ENCODE measurements at regions not wholly inside any gene's neighbourhood (a gene's known extent, or its start where the extent isn't known, plus 50 kb on each side); places are given as distances from the start of the nearest gene placed in this dataset.
"Not testable (repeated sequence)": the region's sequence is repeated elsewhere in the genome, so short reads cannot be mapped to it uniquely, and the experiment has no call there.

DNA sequence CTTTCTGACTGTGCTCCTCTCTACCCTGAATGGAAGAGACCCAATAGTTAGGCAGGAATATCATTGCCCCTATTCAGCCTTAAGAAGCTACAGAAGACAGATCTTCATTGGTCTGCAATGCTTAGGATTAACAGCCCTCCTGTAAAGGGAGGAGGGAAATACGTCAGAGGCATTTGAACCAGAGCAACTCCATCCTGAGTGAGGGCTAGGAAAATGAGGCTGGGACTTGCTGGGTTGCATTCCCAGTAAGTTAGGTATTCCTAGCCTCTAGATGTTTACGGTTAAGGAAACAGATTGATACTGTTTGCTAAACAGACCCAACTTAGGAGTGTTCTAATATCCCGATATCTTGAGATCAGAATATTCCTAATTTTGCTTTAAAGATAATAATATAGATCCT lies 63.5 kb downstream of the PCDH18 start:
- DNase-seq = no peak

DNA sequence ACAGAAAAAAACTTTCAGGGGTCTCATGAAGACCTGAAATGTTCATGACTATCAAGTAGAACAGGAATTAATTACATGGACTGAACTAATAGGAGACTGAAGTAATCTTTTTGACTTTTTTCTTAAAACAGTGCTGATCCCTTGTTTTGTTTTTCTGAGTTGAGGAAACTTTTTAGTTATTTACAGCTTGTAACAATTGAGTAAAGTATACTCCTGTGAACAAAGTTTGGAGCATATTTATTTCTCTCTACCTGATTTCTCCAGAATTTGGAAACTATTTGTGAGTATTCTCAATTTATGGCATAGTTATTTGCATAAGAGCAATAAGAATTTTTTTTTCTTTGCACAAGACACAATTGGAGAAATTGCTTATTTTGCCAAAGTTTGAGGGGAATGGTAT lies 64.8 kb downstream of the PCDH18 start:
- DNase-seq = no peak

DNA sequence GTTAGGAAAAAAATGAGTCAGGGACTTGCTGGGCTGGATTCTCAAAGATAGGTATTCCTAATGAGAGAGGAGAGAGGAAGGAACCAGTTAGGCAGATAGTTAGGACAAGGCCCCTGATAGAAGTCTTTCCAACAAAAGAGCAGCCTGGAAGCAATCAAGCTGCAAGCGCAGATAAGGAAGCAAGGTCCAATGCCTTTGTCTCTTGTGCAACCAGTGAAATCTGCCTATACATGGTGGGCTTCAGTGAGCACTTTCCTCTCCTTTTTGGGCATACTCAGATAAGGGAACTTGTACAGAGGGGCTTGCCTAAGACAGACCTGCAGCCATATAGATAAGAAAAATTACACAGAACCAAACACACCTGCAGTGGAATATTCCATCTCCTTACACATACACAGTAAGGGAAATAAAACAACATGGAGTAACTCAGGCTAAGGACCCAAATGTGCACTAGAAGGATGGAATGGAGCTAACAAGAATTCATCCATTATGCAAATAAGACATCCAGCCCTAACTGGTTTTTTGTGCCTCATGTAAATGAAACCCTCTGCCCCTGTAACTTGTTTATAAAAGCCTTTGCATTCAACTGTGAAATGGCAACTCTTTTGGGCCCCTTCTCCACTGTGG lies 68.8 kb downstream of the PCDH18 start:
- DNase-seq = no peak

DNA sequence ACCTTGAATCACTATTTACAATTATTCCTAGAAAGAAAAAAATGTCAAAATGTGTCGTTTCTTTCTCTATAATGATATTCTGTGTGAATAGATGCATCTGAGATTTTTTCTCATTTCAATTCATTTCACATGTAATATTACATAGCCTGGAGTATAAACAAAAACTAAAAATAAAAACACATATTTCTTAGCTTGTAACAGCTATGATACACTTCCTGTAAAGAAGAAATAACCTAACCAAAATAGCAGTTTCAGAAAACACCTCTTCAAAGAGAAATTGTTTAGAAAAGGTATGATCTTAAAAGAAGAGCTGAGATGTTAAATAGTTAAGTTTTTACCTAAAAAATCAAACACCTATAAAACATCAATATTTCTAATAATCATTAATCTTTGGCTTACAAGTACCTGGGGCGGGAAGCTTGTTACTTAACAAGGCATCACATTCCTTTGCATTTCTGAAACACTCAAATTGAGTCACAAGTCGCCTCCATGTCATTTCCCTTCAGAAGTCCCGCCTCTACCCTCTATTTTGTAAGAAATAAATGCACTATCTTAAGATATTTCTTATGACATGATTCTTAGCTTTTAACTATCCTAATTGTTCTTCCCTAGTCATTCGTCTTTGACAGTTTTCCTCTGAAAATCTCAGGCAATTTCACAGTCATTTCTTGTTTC lies 76.5 kb downstream of the PCDH18 start:
- DNase-seq = no peak

DNA sequence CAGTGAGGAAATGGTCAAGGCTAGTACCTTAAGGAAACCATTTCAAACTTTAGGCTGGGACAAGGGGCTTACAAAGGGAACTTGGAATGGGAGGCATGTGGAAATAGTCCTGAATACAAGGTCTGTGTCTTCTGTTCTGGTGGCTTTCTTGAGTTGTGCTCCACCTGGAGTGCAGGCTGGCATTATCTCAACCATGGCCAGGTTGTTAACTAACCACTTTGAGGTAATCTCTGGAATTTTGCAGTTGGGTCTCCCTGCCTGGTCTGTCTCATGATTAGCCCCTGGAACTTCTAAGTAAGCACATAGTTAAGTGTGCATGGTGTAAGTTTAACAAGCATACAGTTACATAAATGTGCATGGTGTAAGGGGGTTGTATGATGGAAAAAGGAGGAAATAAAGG lies 77.5 kb downstream of the PCDH18 start:
- no peak for DNase-seq

DNA sequence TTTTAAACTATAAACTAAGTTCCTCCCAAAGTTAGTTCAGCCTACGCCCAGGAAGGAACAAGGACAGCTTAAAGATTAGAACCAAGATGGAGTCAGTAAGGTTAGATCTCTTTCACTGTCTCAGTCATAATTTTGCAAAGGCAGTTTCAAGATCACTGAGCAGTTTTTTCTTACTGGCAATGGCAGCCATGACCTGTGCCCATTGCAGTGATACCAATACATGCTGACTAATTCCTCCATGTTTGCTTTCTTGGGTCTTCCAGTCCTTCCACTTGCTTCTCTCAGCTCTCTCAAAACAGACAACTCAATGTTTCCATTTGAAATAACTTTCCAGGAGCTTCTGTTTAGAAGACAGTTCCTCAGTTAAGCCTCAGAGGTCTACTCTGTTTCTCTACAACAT lies 79.5 kb downstream of the PCDH18 start:
- no peak for DNase-seq

DNA sequence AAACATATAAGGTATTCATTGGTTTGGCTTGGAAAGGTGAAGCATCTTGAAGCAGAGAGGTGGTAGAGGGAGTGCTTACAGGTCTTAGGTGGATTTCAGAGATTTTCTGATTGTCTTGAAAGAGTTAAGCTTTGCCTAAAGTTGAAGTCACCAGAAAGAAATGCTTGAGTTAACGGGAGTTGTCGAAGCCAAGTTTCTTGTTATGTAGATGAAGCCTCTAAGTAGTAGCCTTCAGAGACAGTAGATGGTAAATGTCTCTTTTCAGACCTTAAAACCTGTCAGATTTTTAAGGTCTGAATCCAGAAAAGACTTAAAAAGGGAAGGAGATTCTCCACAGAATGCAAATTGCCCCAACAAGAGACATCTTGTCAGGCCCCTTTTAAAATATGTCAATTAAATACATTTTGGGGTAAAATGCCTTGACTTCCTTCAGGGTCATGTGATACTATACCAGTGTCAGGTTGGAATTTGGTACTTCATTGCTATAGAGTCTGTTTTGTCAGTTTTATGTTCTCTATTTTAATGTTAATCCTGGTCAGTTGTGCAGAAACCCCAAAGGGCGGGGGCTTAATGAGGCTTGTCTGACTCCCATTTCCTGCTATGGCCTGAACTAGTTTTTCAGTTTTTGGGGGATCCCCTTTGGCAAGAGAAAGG lies 81.0 kb downstream of the PCDH18 start:
- no peak for DNase-seq

DNA sequence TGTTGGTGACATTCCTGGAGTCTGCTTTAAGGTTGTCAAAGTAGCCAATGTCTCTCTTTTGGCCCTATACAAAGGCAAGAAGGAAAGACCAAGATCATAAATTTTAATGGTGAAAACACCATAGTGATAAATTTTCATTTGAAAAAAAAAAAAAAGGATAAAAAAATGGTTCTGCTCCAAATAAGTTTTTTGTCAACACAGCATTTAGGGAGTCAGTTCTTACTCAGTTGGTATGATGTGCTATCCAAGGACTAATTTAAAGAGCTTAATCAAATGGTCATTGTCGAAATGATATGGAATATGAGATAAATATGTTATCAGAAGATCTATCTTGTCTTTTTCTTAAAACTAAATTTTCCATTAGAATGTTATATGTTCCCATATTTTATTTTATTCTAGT lies 83.9 kb downstream of the PCDH18 start:
- DNase-seq = no peak

DNA sequence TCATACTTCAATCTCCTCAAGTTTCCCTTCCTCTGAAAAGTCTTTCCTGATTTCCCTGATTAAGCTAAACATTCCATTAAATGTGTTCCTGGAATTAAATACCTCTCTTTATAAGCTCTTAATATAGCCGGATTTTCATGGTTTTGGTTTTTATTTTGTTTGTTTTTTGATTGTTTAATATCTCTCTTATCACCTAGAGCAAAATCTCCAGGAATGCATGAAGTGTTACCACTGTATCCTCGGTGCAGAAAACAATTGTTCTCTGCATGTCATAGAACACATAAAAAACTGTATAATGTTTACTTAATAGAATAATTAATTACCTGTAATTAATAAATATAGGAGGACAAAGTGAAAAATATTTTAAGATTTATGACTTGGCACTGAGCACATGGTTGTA lies 86.2 kb downstream of the PCDH18 start:
- DNase-seq = no peak

DNA sequence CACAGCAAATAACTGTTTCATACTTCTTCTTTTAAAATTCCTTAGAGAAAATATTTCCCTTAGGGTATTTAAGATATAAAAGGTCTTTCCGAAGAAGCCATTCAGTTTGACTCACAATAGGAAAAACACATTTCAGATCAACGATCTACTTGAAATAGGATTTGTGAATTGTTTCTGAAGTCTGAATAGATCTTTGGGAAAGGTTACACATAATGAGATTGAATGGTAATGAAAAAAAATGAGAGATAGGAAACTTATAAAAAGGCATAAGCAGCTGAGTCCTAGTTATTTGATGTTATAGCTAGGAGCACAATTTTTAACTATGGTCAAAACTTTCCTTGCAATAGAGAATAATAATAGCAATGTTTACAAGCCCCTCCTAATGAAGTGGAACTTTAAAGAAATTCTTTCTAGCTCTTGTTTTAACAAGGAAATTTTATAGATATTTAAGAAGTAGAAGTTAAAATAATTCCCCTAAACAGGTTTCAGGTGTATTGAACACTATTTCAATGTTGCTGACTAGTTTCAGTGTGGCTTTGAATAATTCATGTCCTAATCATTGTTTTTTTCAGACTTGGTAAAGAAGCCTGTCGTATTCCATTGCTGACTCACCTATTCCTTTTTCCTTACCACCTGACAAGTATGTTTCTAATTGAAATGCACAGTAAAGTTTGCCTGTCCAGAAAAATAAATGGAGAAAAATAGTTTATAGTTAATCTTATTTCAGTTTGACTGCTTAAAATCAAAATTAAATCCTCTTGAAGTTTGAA lies 89.1 kb downstream of the PCDH18 start:
- no peak for DNase-seq

DNA sequence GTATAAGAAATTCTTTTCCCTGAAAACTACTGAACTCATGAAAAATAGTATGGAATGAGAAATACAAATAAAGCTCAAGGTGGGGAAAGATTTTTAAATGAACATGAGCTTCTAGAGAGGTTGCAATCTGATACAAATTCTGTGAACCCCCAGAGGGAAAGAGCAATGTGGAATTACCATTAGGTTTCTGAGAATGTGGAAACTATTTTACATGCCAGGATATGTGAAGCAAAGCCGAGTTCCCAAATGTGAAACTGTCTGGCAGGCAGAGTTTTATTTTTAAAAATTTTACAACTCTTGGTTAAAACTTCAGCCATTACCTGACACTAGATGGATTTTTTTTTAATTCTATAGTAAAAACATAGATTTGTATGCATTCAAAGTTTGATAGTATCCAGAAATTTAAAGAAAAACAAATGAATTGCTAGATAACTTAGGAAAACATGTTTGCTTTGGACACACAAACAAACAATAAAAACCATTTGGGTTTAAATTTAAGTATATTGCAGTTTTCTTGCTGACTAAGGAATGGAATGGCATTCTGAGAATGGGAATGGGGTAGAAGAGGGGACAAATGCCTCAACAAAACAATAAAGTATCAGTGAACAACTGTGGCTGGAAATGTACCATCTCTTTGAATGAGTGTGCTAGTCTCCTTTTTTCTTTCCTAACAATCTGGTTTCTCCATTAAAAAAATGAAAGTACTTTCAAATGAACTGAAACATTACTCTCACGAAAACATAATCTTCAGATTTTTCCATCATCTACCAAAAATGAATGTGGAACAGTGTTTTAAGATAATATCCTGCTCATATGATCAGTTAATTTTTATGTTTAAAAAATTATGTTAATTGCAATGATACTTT lies 99.6 kb downstream of the PCDH18 start:
- no peak for DNase-seq

DNA sequence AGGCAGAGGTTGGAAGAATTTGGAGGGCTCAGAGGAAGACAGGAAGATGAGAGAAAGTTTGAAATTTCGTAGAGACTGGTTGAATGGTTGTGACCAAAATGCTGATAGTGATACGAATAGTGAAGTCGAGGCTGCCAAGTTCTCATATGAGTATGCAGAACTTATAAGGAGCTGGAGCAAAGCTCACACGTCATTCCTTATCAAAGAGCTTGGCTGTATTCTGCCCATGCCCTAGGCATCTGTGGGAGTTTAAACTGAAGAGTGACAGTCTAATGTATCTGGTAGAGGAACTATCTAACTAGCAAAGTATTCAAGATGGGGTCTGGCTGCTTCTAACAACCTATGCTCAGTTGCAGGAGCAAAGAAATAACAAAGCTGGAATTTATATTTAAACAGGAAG lies 102.1 kb downstream of the PCDH18 start:
- DNase-seq = no peak

DNA sequence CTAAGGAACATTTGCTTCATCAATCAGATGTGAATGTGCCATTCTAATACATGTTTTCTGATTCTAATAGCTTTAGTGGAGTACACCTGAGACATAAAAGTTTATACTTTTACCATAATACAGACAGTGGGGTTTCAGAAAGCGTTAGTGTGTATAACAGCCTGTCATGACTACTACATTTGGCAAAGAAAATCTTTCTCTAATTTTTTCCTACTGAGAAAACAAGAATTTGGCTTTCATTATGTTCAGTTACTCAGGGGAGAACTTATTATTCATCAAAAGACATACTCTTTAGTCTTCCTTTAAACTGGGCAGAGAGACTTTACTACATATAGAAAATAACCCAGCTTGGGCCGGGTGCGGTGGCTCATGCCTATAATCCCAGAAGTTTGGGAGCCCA lies 104.9 kb downstream of the PCDH18 start:
- no peak for DNase-seq

DNA sequence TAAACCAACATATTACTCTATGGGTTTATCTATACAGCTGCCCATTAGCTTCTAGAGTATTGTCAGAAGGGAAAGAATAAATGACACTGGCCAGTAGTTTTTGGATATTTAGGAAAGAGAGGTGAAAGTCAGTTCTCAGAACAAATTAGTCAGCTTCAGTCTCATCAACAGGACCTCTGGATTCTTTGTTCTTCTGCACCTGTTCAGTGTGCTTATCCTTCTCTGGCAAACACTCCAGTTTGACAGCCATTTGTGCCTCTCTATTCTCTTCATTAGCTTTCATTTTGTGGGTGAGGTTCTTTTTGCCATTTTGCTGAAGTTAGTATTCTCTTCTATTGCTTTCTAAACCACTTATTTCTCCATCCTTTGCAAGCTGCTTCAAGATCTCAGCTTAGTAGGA lies 107.0 kb downstream of the PCDH18 start:
- peak; percentile 14 for DNase-seq

DNA sequence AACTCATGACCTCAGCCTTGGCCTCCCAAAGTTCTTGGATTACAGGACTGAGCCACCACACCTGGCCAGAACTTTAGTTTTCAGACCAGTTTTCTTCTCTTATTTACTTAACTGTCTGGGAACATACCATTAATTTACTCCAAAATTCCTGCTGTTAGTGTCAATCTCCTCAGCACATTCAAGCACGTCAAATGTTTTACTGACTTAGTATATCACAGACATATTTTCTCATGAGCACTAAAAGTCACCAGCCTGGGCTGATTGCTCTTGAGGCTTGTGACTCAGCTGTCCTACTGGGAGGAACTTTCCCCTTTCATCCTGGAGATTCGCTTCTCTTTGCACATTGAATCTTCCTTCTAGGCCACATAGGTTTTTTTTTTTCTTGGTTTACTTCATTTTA lies 109.6 kb downstream of the PCDH18 start:
- no peak for DNase-seq

DNA sequence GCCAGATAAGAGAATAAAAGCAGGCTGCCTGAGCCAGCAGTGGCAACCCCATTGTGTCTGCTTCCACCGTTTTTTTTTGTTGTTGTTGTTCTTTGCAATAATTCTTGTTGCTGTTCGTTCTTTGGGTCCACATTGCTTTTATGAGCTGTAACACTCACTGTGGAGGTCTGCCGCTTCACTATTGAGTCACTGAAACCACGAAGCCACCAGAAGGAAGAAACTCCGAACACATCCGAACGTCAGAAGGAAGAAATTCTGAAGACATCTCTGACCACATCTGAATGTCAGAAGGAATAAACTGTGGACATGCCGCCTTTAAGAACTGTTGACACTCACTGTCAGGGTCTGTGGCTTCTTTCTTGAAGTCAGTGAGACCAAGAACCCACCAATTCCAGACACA lies 110.5 kb downstream of the PCDH18 start:
- no peak for DNase-seq

DNA sequence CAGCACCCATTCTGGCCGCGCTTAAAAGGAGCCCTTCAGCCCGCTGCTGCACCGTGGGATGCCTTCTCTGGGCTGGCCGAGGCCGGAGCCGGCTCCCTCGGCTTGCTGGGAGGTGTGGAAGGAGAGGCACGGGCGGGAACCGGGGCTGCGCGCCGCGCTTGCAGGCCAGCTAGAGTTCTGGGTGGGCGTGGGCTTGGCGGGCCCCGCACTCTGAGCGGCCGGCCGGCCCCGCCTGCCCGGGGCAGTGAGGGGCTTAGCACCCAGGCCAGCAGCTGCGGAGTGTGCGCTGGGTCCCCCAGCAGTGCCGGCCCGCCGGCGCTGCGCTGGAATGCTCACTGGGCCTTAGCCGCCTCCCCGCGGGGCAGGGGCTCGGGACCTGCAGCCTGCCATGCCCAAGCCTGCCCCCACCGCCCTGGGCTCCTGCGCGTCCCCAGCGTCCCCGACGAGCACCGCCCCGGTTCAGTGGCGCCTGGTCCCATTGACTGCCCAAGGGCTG lies 111.3 kb downstream of the PCDH18 start:
- DNase-seq = no peak

DNA sequence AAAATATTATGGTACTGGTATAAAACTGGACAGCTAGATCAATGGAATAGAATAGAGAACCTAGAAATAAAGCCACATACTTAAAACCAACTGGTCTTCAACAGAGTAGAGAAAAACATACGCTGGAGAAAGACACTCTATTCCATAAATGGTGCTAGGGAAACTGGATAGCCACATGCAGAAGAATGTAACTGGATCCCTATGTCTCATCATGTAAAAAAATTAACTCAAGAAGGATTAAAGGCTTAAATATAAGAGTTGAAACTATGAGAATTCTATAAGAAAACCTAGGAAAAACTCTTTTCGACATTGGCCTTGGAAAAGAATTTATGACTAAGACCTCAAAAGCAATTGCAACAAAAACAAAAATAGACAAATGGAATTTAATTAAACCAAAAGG lies 114.6 kb downstream of the PCDH18 start:
- DNase-seq = no peak

DNA sequence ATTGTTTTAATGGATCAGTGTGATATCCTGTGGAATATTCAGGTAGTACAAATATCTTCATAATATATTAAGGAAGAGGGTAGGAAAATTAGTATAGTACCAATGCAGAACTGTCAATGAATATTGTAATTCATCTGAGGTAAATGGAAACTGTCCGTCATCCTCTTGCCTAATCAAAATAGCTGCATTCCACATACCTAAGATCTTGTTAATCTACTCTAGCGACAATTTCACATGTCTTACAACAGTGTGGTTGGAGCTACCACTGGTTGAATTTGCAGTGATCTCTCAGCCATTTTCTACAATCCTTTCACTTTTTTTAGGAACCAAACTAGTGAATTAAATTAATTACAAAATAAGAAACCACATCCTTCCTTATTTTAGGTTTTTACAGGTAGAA lies 117.5 kb downstream of the PCDH18 start:
- no peak for DNase-seq

DNA sequence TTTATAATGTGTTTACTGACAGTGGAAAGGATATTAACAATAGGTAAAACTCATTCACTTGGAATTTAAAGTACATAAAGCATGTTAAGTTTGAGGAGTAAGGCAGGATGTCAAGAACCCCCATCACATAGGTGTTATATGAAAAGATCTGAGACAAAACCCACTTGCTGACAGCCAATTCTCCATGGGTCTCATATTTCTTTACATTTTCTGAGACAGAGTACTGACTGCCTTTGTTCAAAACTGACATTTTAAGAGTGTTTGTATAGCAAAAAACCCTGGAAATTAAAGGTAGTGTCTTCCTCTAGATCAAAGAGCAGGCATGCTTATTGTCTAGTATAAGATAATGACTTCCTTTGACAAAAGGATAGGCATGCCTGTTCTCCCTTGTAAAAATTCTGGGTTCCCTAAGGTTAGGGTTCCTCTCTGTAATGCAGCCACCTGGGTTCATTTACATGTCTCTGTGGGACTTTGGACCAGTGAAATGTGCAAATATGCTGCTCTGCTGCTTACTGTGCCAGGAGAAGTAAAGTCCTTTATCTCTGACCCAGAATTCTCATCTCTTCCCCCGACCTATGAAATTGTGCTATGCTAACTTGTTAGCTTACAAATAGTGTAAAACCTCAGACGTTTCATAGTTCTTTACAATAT lies 123.6 kb downstream of the PCDH18 start:
- no peak for DNase-seq

DNA sequence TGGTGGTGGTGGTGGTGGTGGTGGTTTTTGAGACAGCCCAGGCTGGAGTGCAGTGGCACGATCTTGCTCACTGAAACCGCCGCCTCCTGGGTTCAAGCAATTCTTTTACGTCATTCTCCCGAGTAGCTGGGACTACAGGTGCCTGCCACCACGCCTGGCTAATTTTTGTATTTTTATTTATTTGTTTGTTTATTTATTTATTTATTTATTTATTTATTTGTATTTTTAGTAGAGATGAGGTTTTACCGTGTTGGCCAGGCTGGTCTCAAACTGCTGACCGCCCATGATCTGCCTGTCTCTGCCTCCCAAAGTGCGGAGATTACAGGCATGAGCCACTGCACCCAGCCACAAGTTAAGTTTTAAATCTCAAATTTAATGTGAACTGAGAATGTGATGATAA lies 126.5 kb downstream of the PCDH18 start:
- DNase-seq = not testable (repeated sequence)

DNA sequence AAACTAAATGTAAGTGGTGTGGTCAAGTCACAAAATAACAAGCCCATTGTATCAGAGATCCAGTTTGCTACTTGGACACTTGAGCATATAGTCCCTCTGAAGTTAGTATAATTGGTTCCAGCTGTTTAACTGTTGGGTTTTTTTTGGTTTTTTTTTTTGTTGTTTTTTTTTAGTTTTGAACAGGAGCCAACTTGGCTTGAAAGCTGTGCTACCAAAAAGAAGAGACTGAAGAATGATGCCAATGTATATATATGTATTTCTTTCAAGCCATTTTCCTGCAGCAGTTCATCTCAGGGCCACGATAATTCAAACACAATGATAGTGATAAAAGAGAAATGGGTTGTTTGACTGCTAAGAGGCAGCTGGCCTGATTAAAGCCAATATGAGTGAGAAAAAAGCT lies 138.3 kb downstream of the PCDH18 start:
- DNase-seq = no peak

Measured in NCI-H510A treated with DMSO at 0.1 percent for 48 hours (cell line).